Upper lobe of left lung (tissue), 4 donors: ENCODE measurements at regions not wholly inside any gene's neighbourhood (a gene's known extent, or its start where the extent isn't known, plus 50 kb on each side); places are given as distances from the start of the nearest gene placed in this dataset.

Experiments
- EP300 ChIP-seq, 4 donors: sonication (generic); formaldehyde crosslinking; IDR thresholded peaks; one replicate each; pipeline ENCODE4 v1.5.1; 2017; ENCODE audit warnings: antibody characterized with exemption in 4 of 4, control low read depth in 2 of 4
- POLR2AphosphoS5 ChIP-seq, 2 donors: sonication (generic); formaldehyde crosslinking; IDR thresholded peaks; one replicate each; pipeline ENCODE4 v1.5.1; 2017; ENCODE audit warnings: antibody characterized with exemption in 2 of 2
- TF ChIP-seq, protein P1 (sequence below), 6 experiments: fragments of 450-650 bp in 4 of 6; fragments of 200-600 bp in 2 of 6; sonication (generic) in 2 of 6; IDR thresholded peaks; one replicate each; pipeline ENCODE4 v1.5.1; 2016 to 2019; ENCODE audit warnings: antibody characterized with exemption in 6 of 6

DNA sequence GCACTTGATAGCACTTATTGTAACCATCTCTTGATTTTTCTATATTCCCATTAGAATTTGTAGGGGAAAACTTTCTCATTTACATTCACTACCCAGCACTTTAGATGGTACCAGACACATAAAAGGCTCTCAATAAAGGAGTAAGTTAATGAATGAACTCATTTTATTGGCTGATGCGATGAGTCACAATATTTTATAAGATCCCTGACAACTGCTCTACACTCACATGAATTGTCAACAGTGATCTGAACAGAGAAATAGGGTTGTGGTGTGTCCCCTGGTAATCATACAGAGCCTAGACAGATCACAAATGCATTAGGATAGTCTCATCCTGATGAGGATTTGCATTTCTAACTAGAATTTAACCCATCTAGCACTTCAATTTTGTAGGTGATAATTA lies 567.6 kb upstream of the ARPP21 start:
- TF ChIP-seq, protein P1, sequence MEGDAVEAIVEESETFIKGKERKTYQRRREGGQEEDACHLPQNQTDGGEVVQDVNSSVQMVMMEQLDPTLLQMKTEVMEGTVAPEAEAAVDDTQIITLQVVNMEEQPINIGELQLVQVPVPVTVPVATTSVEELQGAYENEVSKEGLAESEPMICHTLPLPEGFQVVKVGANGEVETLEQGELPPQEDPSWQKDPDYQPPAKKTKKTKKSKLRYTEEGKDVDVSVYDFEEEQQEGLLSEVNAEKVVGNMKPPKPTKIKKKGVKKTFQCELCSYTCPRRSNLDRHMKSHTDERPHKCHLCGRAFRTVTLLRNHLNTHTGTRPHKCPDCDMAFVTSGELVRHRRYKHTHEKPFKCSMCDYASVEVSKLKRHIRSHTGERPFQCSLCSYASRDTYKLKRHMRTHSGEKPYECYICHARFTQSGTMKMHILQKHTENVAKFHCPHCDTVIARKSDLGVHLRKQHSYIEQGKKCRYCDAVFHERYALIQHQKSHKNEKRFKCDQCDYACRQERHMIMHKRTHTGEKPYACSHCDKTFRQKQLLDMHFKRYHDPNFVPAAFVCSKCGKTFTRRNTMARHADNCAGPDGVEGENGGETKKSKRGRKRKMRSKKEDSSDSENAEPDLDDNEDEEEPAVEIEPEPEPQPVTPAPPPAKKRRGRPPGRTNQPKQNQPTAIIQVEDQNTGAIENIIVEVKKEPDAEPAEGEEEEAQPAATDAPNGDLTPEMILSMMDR (IDR thresholded peaks at IDR 0.05): no peak
- no peak for TF ChIP-seq POLR2AphosphoS5 (IDR thresholded peaks at IDR 0.05)
- no peak for TF ChIP-seq EP300 (IDR thresholded peaks at IDR 0.05)
